CD4-positive, alpha-beta T cell (primary cell): ENCODE measurements at regions not wholly inside any gene's neighbourhood (a gene's known extent, or its start where the extent isn't known, plus 50 kb on each side); places are given as distances from the start of the nearest gene placed in this dataset.

Experiments used
- ATAC-seq: fragments of 200-7000 bp; cut with Tn5 transposase; one replicate; pipeline ENCODE4 v1.10.0; 2022; ENCODE audit warnings: mild to moderate bottlenecking; ENCODE audit not compliant: poor library complexity
- CTCF ChIA-PET: fragments of 350-600 bp; sonication (Branson Sonifier 250); formaldehyde crosslinking; loops from one replicate; lab custom pipeline; 2021; ENCODE audit warnings: antibody characterized with exemption, inconsistent platforms; lab: Charles Lee
- POLR2A ChIA-PET: fragments of 350-600 bp; sonication (Branson Sonifier 250); formaldehyde crosslinking; loops from one replicate; lab custom pipeline; 2021; ENCODE audit warnings: antibody characterized with exemption, inconsistent platforms; lab: Charles Lee
- DNase-seq, 14 experiments: peaks; one replicate each; pipeline ENCODE4 v3.0.0-alpha.2; 2013 to 2020; ENCODE audit warnings: mixed read lengths in 2 of 14
- H3K27ac ChIP-seq, 2 donors: one replicate each; pipeline versions ENCODE4 v1.5.1 to v1.7.0; 2013; ENCODE audit warnings: low read length in 2 of 2, low read depth in 1 of 2, mild to moderate bottlenecking in 1 of 2
- H3K27me3 ChIP-seq, 2 experiments: 1 replicate in 1 of 2; 2 replicates in 1 of 2; pipeline versions ENCODE4 v1.6.1 to v1.7.0; 2013; ENCODE audit warnings: low read length in 2 of 2, control low read depth in 1 of 2, mild to moderate bottlenecking in 1 of 2, moderate library complexity in 1 of 2; ENCODE audit not compliant: insufficient read depth in 2 of 2, control insufficient read depth in 1 of 2
- H3K36me3 ChIP-seq: one replicate; pipeline ENCODE4 v1.6.1; 2013; ENCODE audit warnings: low read length, control low read depth; ENCODE audit not compliant: insufficient read depth
- H3K4me1 ChIP-seq: one replicate; pipeline ENCODE4 v1.6.1; 2013; ENCODE audit warnings: low read length, control low read depth; ENCODE audit not compliant: insufficient read depth
- H3K4me3 ChIP-seq: one replicate; pipeline ENCODE4 v1.5.1; 2013; ENCODE audit warnings: mild to moderate bottlenecking, low read length, moderate library complexity
- H3K9me3 ChIP-seq, 2 experiments: 1 replicate in 1 of 2; 2 replicates in 1 of 2; pipeline versions ENCODE4 v1.6.1 to v1.7.0; 2013; ENCODE audit warnings: low read length in 2 of 2, mild to moderate bottlenecking in 2 of 2, control low read depth in 1 of 2, moderate library complexity in 1 of 2; ENCODE audit not compliant: control insufficient read depth in 1 of 2, insufficient read depth in 1 of 2
- H3K27ac Mint-ChIP-seq: one replicate; pipeline ENCODE4 v1.8.0; 2020; ENCODE audit warnings: mixed read lengths
- H3K27me3 Mint-ChIP-seq: one replicate; pipeline ENCODE4 v1.8.0; 2021; ENCODE audit warnings: mixed read lengths
- H3K36me3 Mint-ChIP-seq: one replicate; pipeline ENCODE4 v1.8.0; 2021; ENCODE audit warnings: low read depth, mixed read lengths
- H3K4me1 Mint-ChIP-seq: one replicate; pipeline ENCODE4 v1.8.0; 2021; ENCODE audit warnings: low read depth, mixed read lengths
- H3K4me3 Mint-ChIP-seq: one replicate; pipeline ENCODE4 v1.8.0; 2020; ENCODE audit warnings: mild to moderate bottlenecking, mixed read lengths
- H3K9me3 Mint-ChIP-seq: one replicate; pipeline ENCODE4 v1.8.0; 2020; ENCODE audit warnings: mixed read lengths
- CTCF ChIP-seq: fragments of 200-600 bp; IDR thresholded peaks from one replicate; pipeline ENCODE4 v1.8.0; 2022; ENCODE audit warnings: antibody characterized with exemption, mild to moderate bottlenecking
- intact Hi-C, 2 experiments: fragments of 100-400 bp; cut with DNase I in 1 of 2; cut with micrococcal nuclease in 1 of 2; formaldehyde crosslinking; loops; one replicate each; pipeline versions ENCODE4 v1.15.1 to v1.9.0; 2023 to 2025; cut with DNase I, micrococcal nuclease

DNA sequence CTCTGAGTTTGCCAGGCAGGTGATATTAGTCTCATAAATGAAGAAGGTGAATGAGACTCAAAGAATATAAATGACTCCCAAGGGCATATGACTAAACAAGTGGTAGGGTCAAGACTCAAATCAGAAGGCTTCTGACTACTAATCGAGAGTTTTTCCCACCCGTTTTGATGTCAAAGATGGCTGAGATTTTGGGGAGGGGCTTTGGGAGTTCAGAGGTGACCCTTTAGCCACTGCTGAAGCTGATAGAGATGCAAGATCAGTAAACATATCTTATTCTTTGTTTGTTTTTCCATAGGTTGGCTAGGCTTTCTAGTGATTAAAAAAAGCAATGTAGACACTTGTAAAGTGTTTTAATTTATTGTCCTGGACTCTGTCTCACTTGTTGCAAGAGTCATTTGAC is 239.6 kb upstream of the PLEKHG7 start:
- H3K4me1 ChIP-seq = peaks cover 9% of the 10 kb centered on the region
- ChIA-PET CTCF (no interaction called here), POLR2A (interaction anchor here (0.6 to 1.8 kb wide), 3 partner anchors 21 to 318 kb away, joined by 4 to 8 read pairs (median 4); partner anchors contain the start of gene BTG1)
- peaks cover 39% of the 10 kb centered on the region for H3K4me1 Mint-ChIP-seq
- no peak overlapping the region for H3K4me3 ChIP-seq
- intact Hi-C loops = no loop called here
- no peaks in the 10 kb centered on the region for H3K27me3 Mint-ChIP-seq
- no peak overlapping the region for H3K4me3 Mint-ChIP-seq
- H3K9me3 Mint-ChIP-seq = no peaks in the 10 kb centered on the region
- no peak overlapping the region for H3K27ac ChIP-seq
- H3K27ac Mint-ChIP-seq = no peak overlapping the region
- DNase-seq (no peak), ATAC-seq (no peak)
- no peaks in the 10 kb centered on the region for H3K36me3 ChIP-seq
- no peak for TF ChIP-seq CTCF
- H3K36me3 Mint-ChIP-seq = no peaks in the 10 kb centered on the region
- no peaks in the 10 kb centered on the region for H3K27me3 ChIP-seq
- H3K9me3 ChIP-seq = no peaks in the 10 kb centered on the region

- H3K9me3 Mint-ChIP-seq = no peaks in the 10 kb centered on the region
- DNase-seq (no peak), ATAC-seq (no peak)
- CTCF ChIA-PET = no interaction called here
- no peak overlapping the region for H3K4me3 Mint-ChIP-seq
- H3K27ac ChIP-seq = peak overlapping the region in 1 of 2 donors; percentile 69
- no peaks in the 10 kb centered on the region for H3K9me3 ChIP-seq
- no peak for TF ChIP-seq CTCF
- peaks cover 42% of the 10 kb centered on the region for H3K4me1 Mint-ChIP-seq
- H3K4me1 ChIP-seq = peaks cover 9% of the 10 kb centered on the region
- POLR2A ChIA-PET = interaction anchor here (0.6 to 1.8 kb wide), 4 partner anchors 20 to 317 kb away, joined by 3 to 8 read pairs (median 4); partner anchors contain the start of gene BTG1
- H3K4me3 ChIP-seq = no peak overlapping the region
- H3K36me3 ChIP-seq = no peaks in the 10 kb centered on the region
- no peaks in the 10 kb centered on the region for H3K27me3 Mint-ChIP-seq
- H3K27me3 ChIP-seq = no peaks in the 10 kb centered on the region
- H3K36me3 Mint-ChIP-seq = no peaks in the 10 kb centered on the region
- H3K27ac Mint-ChIP-seq = peak overlapping the region; percentile 66
- intact Hi-C loops = no loop called here
Measured at GRCh38 chr12:92462527-92462926, 240.3 kb upstream of the PLEKHG7 start.

DNA sequence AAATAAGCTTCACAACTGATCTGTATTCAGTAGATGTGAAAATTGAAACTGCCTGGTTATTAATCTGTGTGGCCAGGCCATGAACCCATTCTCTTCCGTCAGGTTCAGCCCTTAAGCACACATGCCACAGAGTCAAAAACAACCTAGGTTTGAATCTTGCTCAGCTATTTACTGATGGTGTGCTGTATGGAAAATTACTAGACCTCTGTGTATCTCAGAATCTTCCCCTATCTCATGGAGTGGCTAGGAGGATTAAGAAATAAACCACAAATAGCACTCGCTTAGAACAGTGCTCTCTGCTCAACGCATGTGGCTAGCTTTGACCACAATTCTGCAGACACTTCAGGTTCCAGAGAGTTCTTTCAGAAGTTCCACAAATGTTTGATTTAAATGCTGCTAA is 240.7 kb upstream of the PLEKHG7 start:
- no peaks in the 10 kb centered on the region for H3K27me3 Mint-ChIP-seq
- no peaks in the 10 kb centered on the region for H3K36me3 ChIP-seq
- H3K9me3 ChIP-seq = no peaks in the 10 kb centered on the region
- no peak overlapping the region for H3K4me3 ChIP-seq
- no peak overlapping the region for H3K4me3 Mint-ChIP-seq
- H3K4me1 Mint-ChIP-seq = peaks cover 42% of the 10 kb centered on the region
- intact Hi-C loops = no loop called here
- H3K27ac Mint-ChIP-seq = peak overlapping the region; percentile 66
- ChIA-PET CTCF (no interaction called here), POLR2A (interaction anchor here (0.7 to 1.8 kb wide), 4 partner anchors 14 to 317 kb away, joined by 3 to 8 read pairs (median 4); partner anchors contain the start of gene BTG1)
- no peaks in the 10 kb centered on the region for H3K9me3 Mint-ChIP-seq
- DNase-seq (peak in 4 of 14 experiments; percentile 18 to 59 (median 30)), ATAC-seq (peak; percentile 34)
- no peak for TF ChIP-seq CTCF
- H3K36me3 Mint-ChIP-seq = no peaks in the 10 kb centered on the region
- H3K27me3 ChIP-seq = no peaks in the 10 kb centered on the region
- peaks cover 9% of the 10 kb centered on the region for H3K4me1 ChIP-seq
- peak overlapping the region in 1 of 2 donors; percentile 69 for H3K27ac ChIP-seq
